T-cell (primary cell): ENCODE measurements at regions not wholly inside any gene's neighbourhood (a gene's known extent, or its start where the extent isn't known, plus 50 kb on each side); places are given as distances from the start of the nearest gene placed in this dataset.

Source experiments
- ATAC-seq, 4 experiments: fragments of 200-7000 bp in 3 of 4; fragments of 150-1000 bp in 1 of 4; cut with Tn5 transposase; replicated peaks in 1 of 4; 1 replicate in 3 of 4; 2 replicates in 1 of 4; pipeline ENCODE4 v1.10.0; 2021; ENCODE audit warnings: moderate library complexity in 3 of 4, mild to moderate bottlenecking in 2 of 4, moderate number of reproducible peaks in 1 of 4
- CTCF ChIA-PET, 2 donors: fragments of 300-600 bp; sonication (Branson Sonifier 250); formaldehyde crosslinking; loops; one replicate each; lab custom pipeline; 2022; ENCODE audit warnings: antibody characterized with exemption in 2 of 2; lab: Charles Lee
- POLR2A ChIA-PET, 2 donors: fragments of 300-600 bp; sonication (Branson Sonifier 250); formaldehyde crosslinking; loops; one replicate each; lab custom pipeline; 2022; ENCODE audit warnings: antibody characterized with exemption in 2 of 2; lab: Charles Lee
- DNase-seq, 35 experiments: peaks; one replicate each; pipeline versions ENCODE4 v3.0.0 to v3.0.0-alpha.2; 2013 to 2023
- H3K27ac ChIP-seq: one replicate; pipeline ENCODE4 v1.5.1; 2013; ENCODE audit warnings: low read length
- H3K27me3 ChIP-seq, 2 experiments: replicated peaks in 1 of 2; 1 replicate in 1 of 2; 2 replicates in 1 of 2; pipeline versions ENCODE4 v1.6.1 to v1.7.0; 2013; ENCODE audit warnings: low read length in 1 of 2, mixed read lengths in 1 of 2; ENCODE audit not compliant: control insufficient read depth in 2 of 2, insufficient read depth in 2 of 2; ENCODE audit errors: extremely low read depth in 1 of 2
- H3K36me3 ChIP-seq, 2 donors: 1 replicate in 1 of 2; 2 replicates in 1 of 2; pipeline versions ENCODE4 v1.6.1 to v1.7.0; 2013; ENCODE audit warnings: low read length in 1 of 2; ENCODE audit not compliant: control insufficient read depth in 2 of 2, insufficient read depth in 1 of 2; ENCODE audit errors: extremely low read depth in 1 of 2
- H3K4me1 ChIP-seq, 2 experiments: 1 replicate in 1 of 2; 2 replicates in 1 of 2; pipeline versions ENCODE4 v1.6.1 to v1.7.0; 2013; ENCODE audit warnings: low read length in 2 of 2, mixed read lengths in 1 of 2; ENCODE audit not compliant: insufficient read depth in 2 of 2, control insufficient read depth in 1 of 2; ENCODE audit errors: extremely low read depth in 1 of 2
- H3K4me3 ChIP-seq, 2 donors: 1 replicate in 1 of 2; 2 replicates in 1 of 2; pipeline versions ENCODE4 v1.5.1 to v1.7.0; 2013; ENCODE audit warnings: mild to moderate bottlenecking in 2 of 2, low read length in 1 of 2, moderate library complexity in 1 of 2; ENCODE audit not compliant: control insufficient read depth in 1 of 2; ENCODE audit errors: extremely low read depth in 1 of 2
- H3K9me3 ChIP-seq: 2 replicates; pipeline ENCODE4 v1.7.0; 2013
- H3K27ac Mint-ChIP-seq, 2 donors: one replicate each; pipeline ENCODE4 v1.8.0; 2020 to 2021; ENCODE audit warnings: mild to moderate bottlenecking in 2 of 2, mixed read lengths in 2 of 2
- H3K27me3 Mint-ChIP-seq, 2 donors: one replicate each; pipeline ENCODE4 v1.8.0; 2021 to 2022; ENCODE audit warnings: mixed read lengths in 2 of 2
- H3K36me3 Mint-ChIP-seq: one replicate; pipeline ENCODE4 v1.8.0; 2021; ENCODE audit warnings: mixed read lengths
- H3K4me1 Mint-ChIP-seq, 3 donors: one replicate each; pipeline ENCODE4 v1.8.0; 2020 to 2022; ENCODE audit warnings: mixed read lengths in 3 of 3, mild to moderate bottlenecking in 1 of 3
- H3K4me3 Mint-ChIP-seq, 3 donors: one replicate each; pipeline ENCODE4 v1.8.0; 2020 to 2022; ENCODE audit warnings: mild to moderate bottlenecking in 3 of 3, mixed read lengths in 3 of 3, moderate library complexity in 3 of 3
- H3K9me3 Mint-ChIP-seq, 3 donors: one replicate each; pipeline ENCODE4 v1.8.0; 2020 to 2022; ENCODE audit warnings: mixed read lengths in 3 of 3
- WGBS: methylation state at CpG from one replicate; pipeline ENCODE4 v1.1.5; 2013; ENCODE audit warnings: missing lambda C conversion rate; ENCODE audit not compliant: insufficient coverage; 5-methylcytosine and 5-hydroxymethylcytosine counted together

DNA sequence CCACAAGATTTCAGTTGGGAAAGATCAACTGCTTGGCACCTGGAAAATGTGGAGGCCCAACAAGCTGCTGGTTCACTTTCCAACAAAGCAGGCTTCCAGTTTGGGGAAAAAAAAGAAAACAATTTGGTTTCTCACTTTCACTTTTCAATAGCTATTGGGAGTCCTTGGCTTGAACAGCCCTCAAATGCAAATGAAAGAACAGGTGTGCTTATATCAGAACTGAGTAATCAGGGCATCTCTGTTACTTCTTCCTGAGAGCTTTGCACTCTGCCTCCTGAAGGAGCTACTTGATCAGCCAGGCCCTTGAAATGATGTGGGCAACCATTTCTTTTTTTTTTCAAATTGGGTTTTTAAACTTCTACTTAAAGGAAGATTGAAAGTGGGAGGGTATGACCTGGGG is 73.5 kb downstream of the MFAP3 start:
- ChIA-PET CTCF (interaction anchor here in 1 of 2 donors (0.8 kb wide), 1 partner anchor 14 kb away, joined by 3 read pairs; no protein-coding TSS in a partner anchor), POLR2A (no interaction called here)
- ATAC-seq (no peak), DNase-seq (no peak)
- Histone ChIP-seq H3K27ac (no peak overlapping the region), H3K9me3 (no peaks in the 10 kb centered on the region), H3K36me3 (no peaks in the 10 kb centered on the region), H3K27me3 (peaks cover 3 to 5% of the 10 kb centered on the region in 2 experiments), H3K4me1 (no peaks in the 10 kb centered on the region), H3K4me3 (no peak overlapping the region)
- Mint-ChIP-seq H3K4me1 (peaks cover 0 to 2% (median 0%) of the 10 kb centered on the region in 3 donors), H3K27ac (no peak overlapping the region), H3K27me3 (peaks cover 3 to 7% of the 10 kb centered on the region in 2 donors), H3K4me3 (no peak overlapping the region), H3K9me3 (no peaks in the 10 kb centered on the region), H3K36me3 (no peaks in the 10 kb centered on the region)

DNA sequence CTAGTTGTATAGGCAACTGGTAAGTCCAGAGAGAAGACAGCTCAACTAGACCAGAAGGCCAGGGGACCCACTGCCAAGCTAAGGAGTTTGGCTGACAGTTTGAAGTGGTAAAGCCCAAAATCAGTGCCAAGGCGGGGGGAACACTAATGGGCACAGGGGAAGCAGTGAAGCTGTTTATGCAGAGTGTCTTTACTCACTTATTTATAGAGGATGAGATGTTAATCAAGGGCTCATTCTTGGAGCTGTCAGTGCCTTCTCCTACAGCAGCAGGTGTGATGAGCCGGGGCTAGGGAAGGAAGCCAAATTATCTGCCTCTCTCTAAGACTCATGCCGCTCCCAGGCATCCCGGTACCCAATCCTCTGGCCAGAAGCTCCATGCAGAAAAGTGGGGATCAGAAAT is 75.2 kb upstream of the GALNT10 start:
- WGBS, result 93% methylated on average over 2 of the region's 4 CpGs
- no peaks in the 10 kb centered on the region for H3K36me3 Mint-ChIP-seq
- Histone ChIP-seq H3K36me3 (no peaks in the 10 kb centered on the region), H3K4me3 (no peak overlapping the region), H3K27me3 (peaks cover 3 to 10% of the 10 kb centered on the region in 2 experiments), H3K9me3 (no peaks in the 10 kb centered on the region), H3K27ac (no peak overlapping the region), H3K4me1 (no peaks in the 10 kb centered on the region)
- ChIA-PET CTCF (no interaction called here), POLR2A (no interaction called here)
- ATAC-seq, result no peak
- no peaks in the 10 kb centered on the region for H3K9me3 Mint-ChIP-seq
- no peak for DNase-seq
- no peak overlapping the region for H3K27ac Mint-ChIP-seq
- peaks cover 5 to 7% of the 10 kb centered on the region in 2 donors for H3K27me3 Mint-ChIP-seq
- no peak overlapping the region for H3K4me3 Mint-ChIP-seq
- peaks cover 0 to 2% (median 0%) of the 10 kb centered on the region in 3 donors for H3K4me1 Mint-ChIP-seq

DNA sequence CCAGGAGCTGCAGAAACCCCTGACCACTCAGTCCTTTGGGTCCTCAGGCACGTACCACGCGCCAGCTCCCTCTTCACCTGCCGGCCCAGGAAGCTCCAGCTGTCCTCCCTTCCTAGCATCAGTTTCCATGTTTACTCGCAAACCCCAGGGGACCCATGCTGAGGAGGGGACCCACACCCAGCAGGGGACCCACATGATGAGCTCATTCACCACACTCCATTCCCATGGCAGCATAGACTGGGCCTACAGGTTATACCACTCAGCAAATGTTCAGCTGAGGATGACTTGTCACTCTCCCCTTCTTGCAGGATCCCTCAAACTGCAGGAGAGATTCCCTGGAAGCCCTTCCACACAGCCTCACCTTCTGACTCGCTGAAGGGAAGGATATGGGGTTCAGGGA is 73.5 kb upstream of the GALNT10 start:
- Histone ChIP-seq H3K36me3 (no peaks in the 10 kb centered on the region), H3K27ac (no peak overlapping the region), H3K4me1 (no peaks in the 10 kb centered on the region), H3K9me3 (no peaks in the 10 kb centered on the region), H3K27me3 (peaks cover 0 to 12% of the 10 kb centered on the region in 2 experiments), H3K4me3 (no peak overlapping the region)
- ChIA-PET CTCF (no interaction called here), POLR2A (no interaction called here)
- peaks cover 4% of the 10 kb centered on the region for H3K36me3 Mint-ChIP-seq
- no peak overlapping the region for H3K4me3 Mint-ChIP-seq
- no peak for ATAC-seq
- peaks cover 0 to 2% (median 0%) of the 10 kb centered on the region in 3 donors for H3K4me1 Mint-ChIP-seq
- H3K9me3 Mint-ChIP-seq, result no peaks in the 10 kb centered on the region
- H3K27ac Mint-ChIP-seq, result no peak overlapping the region
- WGBS, result 93% methylated on average over 5 of the region's 6 CpGs
- DNase-seq, result no peak
- H3K27me3 Mint-ChIP-seq, result peaks cover 9 to 14% of the 10 kb centered on the region in 2 donors

DNA sequence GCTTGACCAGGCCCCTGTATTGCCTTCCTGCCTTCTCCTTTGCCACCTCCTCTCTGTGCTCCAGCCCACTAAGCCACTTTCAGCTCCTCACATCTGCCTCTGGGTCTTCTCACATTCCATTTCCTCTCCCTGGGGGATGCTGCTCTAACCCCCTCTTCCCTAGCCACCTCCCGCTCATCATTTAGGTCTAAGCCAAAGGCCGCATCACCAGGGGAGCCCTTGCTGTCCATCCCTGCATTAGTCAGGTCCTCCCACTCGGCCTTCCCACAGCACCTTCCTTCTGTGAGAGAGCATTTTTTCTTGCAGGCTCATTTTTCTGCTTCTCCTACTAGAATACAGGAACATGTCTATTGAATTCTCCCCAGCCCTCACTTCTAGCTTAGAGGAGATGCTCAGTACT is 72.6 kb upstream of the GALNT10 start:
- 90% methylated on average over 3 of the region's 3 CpGs for WGBS
- no peak overlapping the region for H3K27ac ChIP-seq
- H3K36me3 ChIP-seq, result no peaks in the 10 kb centered on the region
- no peak overlapping the region for H3K27ac Mint-ChIP-seq
- H3K27me3 ChIP-seq, result peaks cover 0 to 19% of the 10 kb centered on the region in 2 experiments
- H3K4me1 ChIP-seq, result no peaks in the 10 kb centered on the region
- H3K27me3 Mint-ChIP-seq, result peaks cover 10 to 14% of the 10 kb centered on the region in 2 donors
- CTCF ChIA-PET, result interaction anchor here in 1 of 2 donors (0.5 kb wide), 2 partner anchors 12 to 20 kb away, joined by 3 to 5 read pairs; no protein-coding TSS in a partner anchor
- H3K9me3 Mint-ChIP-seq, result no peaks in the 10 kb centered on the region
- H3K4me3 ChIP-seq, result no peak overlapping the region
- DNase-seq (no peak), ATAC-seq (no peak)
- H3K36me3 Mint-ChIP-seq, result peaks cover 4% of the 10 kb centered on the region
- H3K9me3 ChIP-seq, result no peaks in the 10 kb centered on the region
- H3K4me1 Mint-ChIP-seq, result no peaks in the 10 kb centered on the region
- POLR2A ChIA-PET, result no interaction called here
- no peak overlapping the region for H3K4me3 Mint-ChIP-seq

DNA sequence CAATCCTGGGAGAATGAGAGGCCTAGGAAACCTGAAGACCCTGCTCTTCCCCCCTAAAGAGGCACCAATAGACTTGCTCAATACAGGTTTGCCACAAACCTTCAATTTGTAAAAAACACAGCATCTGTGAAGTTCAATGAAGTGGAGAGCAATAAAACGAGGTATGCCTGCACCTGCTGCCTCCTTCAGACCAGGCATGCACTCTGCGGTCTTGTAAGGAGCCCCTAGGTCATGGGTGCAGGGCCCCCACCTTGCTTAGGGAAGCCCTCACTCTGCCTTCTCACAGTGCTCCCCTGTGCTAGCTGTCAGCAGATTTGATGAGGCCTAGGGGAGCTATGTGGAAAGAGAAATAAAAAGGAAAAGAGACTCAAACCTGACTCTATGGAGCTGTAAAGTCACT is 72.1 kb upstream of the GALNT10 start:
- POLR2A ChIA-PET, result no interaction called here
- no peak overlapping the region for H3K4me3 Mint-ChIP-seq

DNA sequence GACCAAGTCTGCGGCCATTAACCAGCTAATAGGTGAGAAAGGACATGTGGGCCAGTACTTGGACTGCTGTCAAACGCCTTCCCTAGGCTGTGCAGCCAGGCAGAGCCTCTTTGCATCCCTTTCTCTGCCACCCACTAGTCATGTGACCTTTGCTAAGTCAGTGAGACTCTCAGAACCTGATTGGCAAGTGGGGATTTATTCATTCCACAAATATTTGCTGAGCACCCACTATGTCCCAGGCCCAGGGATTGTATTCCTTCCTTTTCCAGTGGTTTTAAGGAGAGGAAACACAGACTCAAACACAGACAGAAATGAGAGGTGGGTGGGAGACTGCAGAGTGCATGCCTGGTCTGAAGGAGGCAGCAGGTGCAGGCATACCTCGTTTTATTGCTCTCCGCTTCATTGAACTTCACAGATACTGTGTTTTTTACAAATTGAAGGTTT is 71.6 kb upstream of the GALNT10 start:
- ATAC-seq (no peak), DNase-seq (no peak)
- Mint-ChIP-seq H3K36me3 (peaks cover 4% of the 10 kb centered on the region), H3K4me3 (no peak overlapping the region), H3K27ac (no peak overlapping the region), H3K4me1 (no peaks in the 10 kb centered on the region), H3K27me3 (peaks cover 10 to 19% of the 10 kb centered on the region in 2 donors), H3K9me3 (peaks cover 0 to 6% (median 6%) of the 10 kb centered on the region in 3 donors)
- Histone ChIP-seq H3K27ac (no peak overlapping the region), H3K27me3 (peaks cover 0 to 19% of the 10 kb centered on the region in 2 experiments), H3K9me3 (no peaks in the 10 kb centered on the region), H3K4me1 (no peaks in the 10 kb centered on the region), H3K4me3 (no peak overlapping the region), H3K36me3 (no peaks in the 10 kb centered on the region)
- ChIA-PET POLR2A (no interaction called here), CTCF (no interaction called here)
- WGBS, result 90% methylated on average over 3 of the region's 4 CpGs

More for the DNA sequence above, 72.1 kb upstream of the GALNT10 start:
- peaks cover 10 to 16% of the 10 kb centered on the region in 2 donors for H3K27me3 Mint-ChIP-seq
- Histone ChIP-seq H3K4me1 (no peaks in the 10 kb centered on the region), H3K4me3 (no peak overlapping the region), H3K36me3 (no peaks in the 10 kb centered on the region), H3K27ac (no peak overlapping the region), H3K27me3 (peaks cover 0 to 19% of the 10 kb centered on the region in 2 experiments), H3K9me3 (no peaks in the 10 kb centered on the region)
- WGBS, result 100% methylated on average over 1 of the region's 2 CpGs
- peaks cover 0 to 2% (median 2%) of the 10 kb centered on the region in 3 donors for H3K9me3 Mint-ChIP-seq
- peaks cover 4% of the 10 kb centered on the region for H3K36me3 Mint-ChIP-seq
- H3K4me1 Mint-ChIP-seq, result no peaks in the 10 kb centered on the region
- DNase-seq (no peak), ATAC-seq (no peak)
- H3K27ac Mint-ChIP-seq, result no peak overlapping the region
- CTCF ChIA-PET, result interaction anchor here in 1 of 2 donors (0.5 kb wide), 1 partner anchor 12 kb away, joined by 3 read pairs; no protein-coding TSS in a partner anchor
